H1 (cell line): ENCODE measurements at regions not wholly inside any gene's neighbourhood (a gene's known extent, or its start where the extent isn't known, plus 50 kb on each side); places are given as distances from the start of the nearest gene placed in this dataset.

Source experiments
- CTCF ChIA-PET: fragments of 300-600 bp; sonication (Branson Sonifier 250); formaldehyde crosslinking; loops from one replicate; lab custom pipeline; 2021; ENCODE audit not compliant: partially characterized antibody; lab: Charles Lee
- POLR2A ChIA-PET: fragments of 300-600 bp; sonication (Branson Sonifier 250); formaldehyde crosslinking; loops from one replicate; lab custom pipeline; 2021; ENCODE audit warnings: inconsistent platforms; ENCODE audit not compliant: partially characterized antibody; lab: Charles Lee
- DNase-seq, 2 experiments: peaks; one replicate each; pipeline versions ENCODE4 v3.0.0 to v3.0.0-alpha.2; 2010 to 2022; ENCODE audit warnings: low spot score in 2 of 2, low read depth in 1 of 2, mixed read lengths in 1 of 2
- FAIRE-seq: peaks from 2 replicates; lab custom pipeline; 2011; peaks lifted over from hg19 to GRCh38; lab: Jason Lieb, UNC
- H2AFZ ChIP-seq: 2 replicates; pipeline ENCODE4 v1.8.1; 2012; ENCODE audit warnings: low read length, inconsistent platforms
- H2AK5ac ChIP-seq: 2 replicates; pipeline ENCODE4 v1.6.1; 2013; ENCODE audit warnings: low read depth, low read length
- H2BK120ac ChIP-seq: replicated peaks from 2 replicates; pipeline ENCODE3; 2013; ENCODE audit warnings: low read depth, low read length, inconsistent platforms
- H2BK12ac ChIP-seq: 2 replicates; pipeline ENCODE4 v1.6.1; 2013; ENCODE audit warnings: low read depth, low read length
- H2BK15ac ChIP-seq: 2 replicates; pipeline ENCODE4 v1.6.1; 2013; ENCODE audit warnings: low read length
- H2BK20ac ChIP-seq: 2 replicates; pipeline ENCODE4 v1.6.1; 2013; ENCODE audit warnings: low read length
- H2BK5ac ChIP-seq: 2 replicates; pipeline ENCODE4 v1.6.1; 2013; ENCODE audit warnings: low read depth, low read length
- H3K14ac ChIP-seq: 2 replicates; pipeline ENCODE4 v1.6.1; 2013; ENCODE audit warnings: inconsistent platforms; ENCODE audit not compliant: insufficient read length
- H3K18ac ChIP-seq: 2 replicates; pipeline ENCODE4 v1.6.1; 2013; ENCODE audit warnings: low read length; ENCODE audit errors: extremely low read depth
- H3K23ac ChIP-seq: 2 replicates; pipeline ENCODE4 v1.6.1; 2013; ENCODE audit warnings: inconsistent platforms; ENCODE audit not compliant: insufficient read length
- H3K23me2 ChIP-seq: 2 replicates; pipeline ENCODE4 v1.6.1; 2013; ENCODE audit warnings: low read depth, low read length
- H3K27ac ChIP-seq: 2 replicates; pipeline ENCODE4 v1.6.1; 2011; ENCODE audit warnings: low read depth, low read length, inconsistent platforms
- H3K27me3 ChIP-seq, 4 experiments: replicated peaks in 1 of 4; 1 replicate in 1 of 4; 2 replicates in 3 of 4; pipeline versions ENCODE4 v1.6.1 to v1.8.1; 2011 to 2013; ENCODE audit warnings: low read length in 3 of 4, mild to moderate bottlenecking in 3 of 4, inconsistent platforms in 2 of 4, mixed read lengths in 2 of 4, moderate library complexity in 1 of 4; ENCODE audit not compliant: control insufficient read depth in 3 of 4, insufficient read depth in 3 of 4; ENCODE audit errors: extremely low read depth in 1 of 4
- H3K36me3 ChIP-seq, 4 experiments: 2 replicates each; pipeline versions ENCODE4 v1.6.1 to v1.8.1; 2011 to 2013; ENCODE audit warnings: mild to moderate bottlenecking in 4 of 4, low read length in 3 of 4, moderate library complexity in 2 of 4, control low read depth in 1 of 4, inconsistent platforms in 1 of 4; ENCODE audit not compliant: insufficient read depth in 4 of 4, control insufficient read depth in 2 of 4
- H3K4ac ChIP-seq: replicated peaks from 2 replicates; pipeline ENCODE3; 2013; ENCODE audit warnings: low read length, low read depth, mixed read lengths, inconsistent platforms; ENCODE audit not compliant: insufficient read length
- H3K4me1 ChIP-seq, 4 experiments: replicated peaks in 1 of 4; 1 replicate in 1 of 4; 2 replicates in 3 of 4; pipeline versions ENCODE4 v1.6.1 to v1.8.1; 2011 to 2013; ENCODE audit warnings: low read length in 3 of 4, inconsistent platforms in 2 of 4, mixed read lengths in 1 of 4; ENCODE audit not compliant: insufficient read depth in 4 of 4, control insufficient read depth in 3 of 4
- H3K4me2 ChIP-seq, 2 experiments: 2 replicates each; pipeline versions ENCODE4 v1.6.1 to v1.8.1; 2011 to 2013; ENCODE audit warnings: low read depth in 2 of 2, low read length in 2 of 2, control low read depth in 1 of 2, inconsistent platforms in 1 of 2, mild to moderate bottlenecking in 1 of 2; ENCODE audit not compliant: insufficient read depth in 1 of 2
- H3K4me3 ChIP-seq, 4 experiments: fragments of 200-600, 300-600 bp in 1 of 4; sonication (generic), shearing (Covaris generic), sonication (Bioruptor Twin) in 1 of 4; 2 replicates each; pipeline versions ENCODE4 v1.5.1 to v1.8.1; 2011 to 2016; ENCODE audit warnings: low read length in 4 of 4, low read depth in 3 of 4, control low read depth in 2 of 4, inconsistent platforms in 2 of 4, mild to moderate bottlenecking in 2 of 4, mixed read lengths in 1 of 4, moderate library complexity in 1 of 4; ENCODE audit not compliant: insufficient read depth in 2 of 4; ENCODE audit errors: extremely low read depth in 1 of 4
- H3K56ac ChIP-seq: replicated peaks from 2 replicates; pipeline ENCODE3; 2013; ENCODE audit warnings: low read depth, mild to moderate bottlenecking, mixed read lengths, low read length, inconsistent platforms; ENCODE audit not compliant: insufficient read length
- H3K79me1 ChIP-seq: 2 replicates; pipeline ENCODE4 v1.6.1; 2013; ENCODE audit warnings: low read depth, low read length, control low read depth
- H3K79me2 ChIP-seq, 2 experiments: 2 replicates each; pipeline versions ENCODE4 v1.6.1 to v1.8.1; 2012 to 2013; ENCODE audit warnings: low read length in 2 of 2, mild to moderate bottlenecking in 2 of 2, inconsistent platforms in 1 of 2; ENCODE audit not compliant: insufficient read depth in 2 of 2, control insufficient read depth in 1 of 2
- H3K9ac ChIP-seq, 4 experiments: replicated peaks in 1 of 4; 1 replicate in 1 of 4; 2 replicates in 3 of 4; pipeline versions ENCODE4 v1.6.1 to v1.8.1; 2011 to 2013; ENCODE audit warnings: low read depth in 3 of 4, low read length in 3 of 4, control low read depth in 2 of 4, mild to moderate bottlenecking in 2 of 4, moderate library complexity in 2 of 4, inconsistent platforms in 1 of 4; ENCODE audit errors: extremely low read depth in 1 of 4
- H3K9me3 ChIP-seq, 2 experiments: 2 replicates each; pipeline versions ENCODE4 v1.6.1 to v1.8.1; 2012 to 2013; ENCODE audit warnings: mild to moderate bottlenecking in 2 of 2, moderate library complexity in 2 of 2, control low read depth in 1 of 2, inconsistent platforms in 1 of 2, low read depth in 1 of 2, low read length in 1 of 2, mixed read lengths in 1 of 2; ENCODE audit not compliant: insufficient read depth in 2 of 2
- H4K20me1 ChIP-seq, 2 experiments: replicated peaks in 1 of 2; 2 replicates each; pipeline versions ENCODE3 to v1.8.1; 2011 to 2013; ENCODE audit warnings: inconsistent platforms in 2 of 2, low read length in 2 of 2, mild to moderate bottlenecking in 1 of 2; ENCODE audit not compliant: insufficient read depth in 2 of 2, control insufficient read depth in 1 of 2
- H4K5ac ChIP-seq: 2 replicates; pipeline ENCODE4 v1.6.1; 2013; ENCODE audit warnings: low read length, low read depth, mixed read lengths, inconsistent platforms; ENCODE audit not compliant: insufficient read length
- H4K8ac ChIP-seq: 2 replicates; pipeline ENCODE4 v1.8.0; 2013; ENCODE audit warnings: mild to moderate bottlenecking, moderate library complexity, low read length, inconsistent platforms; ENCODE audit not compliant: insufficient read depth; ENCODE audit errors: extremely low read depth
- H4K91ac ChIP-seq: replicated peaks from 2 replicates; pipeline ENCODE3; 2013; ENCODE audit warnings: low read length, mixed read lengths, inconsistent platforms; ENCODE audit not compliant: insufficient read length
- BACH1 ChIP-seq: IDR thresholded peaks from 2 replicates; pipeline ENCODE4 v1.6.1; 2012; ENCODE audit warnings: low read length, improper control_type of control experiment
- CEBPB ChIP-seq: IDR thresholded peaks from 2 replicates; pipeline ENCODE4 v1.6.1; 2012; ENCODE audit warnings: low read depth, low read length
- FOSL1 ChIP-seq: IDR thresholded peaks from 2 replicates; pipeline ENCODE4 v1.6.1; 2011; ENCODE audit warnings: mild to moderate bottlenecking, low read depth, low read length, moderate library complexity; ENCODE audit not compliant: insufficient read depth
- GTF2F1 ChIP-seq: IDR thresholded peaks from 2 replicates; pipeline ENCODE4 v1.6.1; 2012; ENCODE audit warnings: low read depth, low read length, improper control_type of control experiment, borderline replicate concordance
- POLR2A ChIP-seq, 2 experiments: IDR thresholded peaks; 1 replicate in 1 of 2; 2 replicates in 1 of 2; pipeline ENCODE4 v1.6.1; 2011; ENCODE audit warnings: low read depth in 2 of 2, low read length in 2 of 2, mild to moderate bottlenecking in 2 of 2; ENCODE audit errors: control extremely low read depth in 1 of 2
- SAP30 ChIP-seq: fragments of 300-600 bp; sonication (generic); IDR thresholded peaks from 2 replicates; pipeline ENCODE4 v1.7.1; 2012; ENCODE audit warnings: low read length, moderate library complexity, mild to moderate bottlenecking, inconsistent platforms; ENCODE audit not compliant: insufficient read depth, insufficient replicate concordance
- SIRT6 ChIP-seq: IDR thresholded peaks from one replicate; pipeline ENCODE4 v1.7.1; 2012; ENCODE audit warnings: low read length, inconsistent platforms
- SP1 ChIP-seq: IDR thresholded peaks from 2 replicates; pipeline ENCODE4 v1.6.1; 2011; ENCODE audit warnings: low read depth, low read length
- SP4 ChIP-seq: IDR thresholded peaks from 2 replicates; pipeline ENCODE4 v1.6.1; 2012; ENCODE audit warnings: low read length, inconsistent platforms
- SUZ12 ChIP-seq: fragments of 200-600 bp; sonication (generic); IDR thresholded peaks from 2 replicates; pipeline ENCODE4 v1.6.1; 2012; ENCODE audit warnings: mild to moderate bottlenecking, inconsistent platforms, low read length, moderate library complexity, mixed read lengths
- TCF12 ChIP-seq: IDR thresholded peaks from 2 replicates; pipeline ENCODE4 v1.6.1; 2011; ENCODE audit warnings: low read depth, mild to moderate bottlenecking, low read length
- ZNF274 ChIP-seq: IDR thresholded peaks from 2 replicates; pipeline ENCODE4 v1.7.0; 2012; ENCODE audit warnings: low read length, borderline replicate concordance; ENCODE audit errors: extremely low read depth
- WGBS, 2 experiments: shearing (Covaris generic) in 1 of 2; methylation state at CpG; one replicate each; pipeline versions ENCODE4 v1.1.6 to v1.1.7; 2013 to 2015; ENCODE audit warnings: low lambda C conversion rate in 2 of 2, mixed read lengths in 2 of 2, inconsistent platforms in 1 of 2, low coverage in 1 of 2, missing lambda C conversion rate in 1 of 2; ENCODE audit not compliant: insufficient replicate concordance in 2 of 2, insufficient coverage in 1 of 2, insufficient read length in 1 of 2; ENCODE audit errors: extremely low coverage in 1 of 2, missing lambda C conversion rate in 1 of 2; 5-methylcytosine and 5-hydroxymethylcytosine counted together
- TF ChIP-seq, protein P1 (sequence below): IDR thresholded peaks from 2 replicates; pipeline ENCODE4 v1.6.1; 2012; ENCODE audit warnings: inconsistent platforms
- TF ChIP-seq, protein P2 (sequence below), 3 experiments: IDR thresholded peaks; 1 replicate in 2 of 3; 2 replicates in 1 of 3; pipeline versions ENCODE4 v1.5.1 to v1.6.1; 2011; ENCODE audit warnings: low read length in 3 of 3, mild to moderate bottlenecking in 3 of 3, inconsistent platforms in 2 of 3, low read depth in 1 of 3, moderate library complexity in 1 of 3; ENCODE audit not compliant: insufficient read depth in 1 of 3; ENCODE audit errors: control extremely low read depth in 1 of 3

DNA sequence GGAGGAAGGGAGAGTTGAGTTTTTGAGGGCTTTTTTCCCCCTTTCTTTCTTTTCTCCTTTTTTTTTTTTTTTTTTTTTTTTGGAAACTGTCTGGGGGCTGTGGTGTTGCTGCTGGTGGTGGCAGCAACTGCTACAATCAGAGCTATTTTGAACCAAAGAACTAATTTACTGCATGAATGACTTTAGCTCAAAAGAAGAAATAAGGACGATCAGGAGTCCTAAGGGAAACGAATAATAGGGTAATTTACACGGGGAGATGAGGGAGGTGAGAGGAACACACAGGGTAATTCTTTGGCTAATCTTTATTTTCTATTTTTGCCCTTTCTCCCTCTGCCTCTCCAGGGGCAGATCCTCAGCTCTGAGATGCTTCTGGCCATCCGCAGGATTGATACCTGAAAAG is 119.8 kb downstream of the TMEM132E start:
- POLR2A ChIA-PET: no interaction called here
- H3K4ac ChIP-seq: no peak overlapping the region
- no peak for FAIRE-seq
- H3K36me3 ChIP-seq: no peaks in the 10 kb centered on the region
- no peaks in the 10 kb centered on the region for H3K27me3 ChIP-seq
- no peak overlapping the region for H2AFZ ChIP-seq
- H3K4me2 ChIP-seq: no peak overlapping the region
- no peaks in the 10 kb centered on the region for H3K9me3 ChIP-seq
- H3K23me2 ChIP-seq: no peaks in the 10 kb centered on the region
- no peak for DNase-seq
- no peak overlapping the region for H3K27ac ChIP-seq
- H3K4me3 ChIP-seq: no peak overlapping the region
- H4K91ac ChIP-seq: no peak overlapping the region
- H3K9ac ChIP-seq: no peak overlapping the region
- H3K79me1 ChIP-seq: no peaks in the 10 kb centered on the region
- H2BK12ac ChIP-seq: no peak overlapping the region
- H3K14ac ChIP-seq: no peak overlapping the region
- H2BK5ac ChIP-seq: no peak overlapping the region
- no peak overlapping the region for H4K8ac ChIP-seq
- H2AK5ac ChIP-seq: no peak overlapping the region
- 65% methylated on average over 3 of the region's 4 CpGs; no CpG with 5 or more reads in 1 of the 2 experiments for WGBS, 2 experiments
- CTCF ChIA-PET: interaction anchor here (0.9 to 1.2 kb wide), 2 partner anchors 27 to 121 kb away, joined by 3 read pairs; no protein-coding TSS in a partner anchor
- H4K5ac ChIP-seq: no peak overlapping the region
- H2BK120ac ChIP-seq: no peak overlapping the region
- H2BK20ac ChIP-seq: no peak overlapping the region
- peaks cover 0 to 2% of the 10 kb centered on the region in 2 experiments for H4K20me1 ChIP-seq
- no peaks in the 10 kb centered on the region for H3K4me1 ChIP-seq
- H3K18ac ChIP-seq: no peak overlapping the region
- no peak overlapping the region for H2BK15ac ChIP-seq
- no peak overlapping the region for H3K23ac ChIP-seq
- no peaks in the 10 kb centered on the region for H3K79me2 ChIP-seq
- H3K56ac ChIP-seq: no peak overlapping the region
- TF ChIP-seq BACH1 (no peak), CEBPB (no peak), GTF2F1 (no peak), SIRT6 (no peak), TCF12 (no peak), SP1 (no peak), SUZ12 (no peak), SP4 (no peak), ZNF274 (no peak), SAP30 (no peak), FOSL1 (no peak), POLR2A (IDR thresholded peaks at IDR 0.05; ENCODE audit: control extremely low read depth in 1 of 2, low read depth in 2 of 2, low read length in 2 of 2) (no peak)
- TF ChIP-seq, protein P1, sequence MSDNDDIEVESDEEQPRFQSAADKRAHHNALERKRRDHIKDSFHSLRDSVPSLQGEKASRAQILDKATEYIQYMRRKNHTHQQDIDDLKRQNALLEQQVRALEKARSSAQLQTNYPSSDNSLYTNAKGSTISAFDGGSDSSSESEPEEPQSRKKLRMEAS: no peak
- TF ChIP-seq, protein P2, sequence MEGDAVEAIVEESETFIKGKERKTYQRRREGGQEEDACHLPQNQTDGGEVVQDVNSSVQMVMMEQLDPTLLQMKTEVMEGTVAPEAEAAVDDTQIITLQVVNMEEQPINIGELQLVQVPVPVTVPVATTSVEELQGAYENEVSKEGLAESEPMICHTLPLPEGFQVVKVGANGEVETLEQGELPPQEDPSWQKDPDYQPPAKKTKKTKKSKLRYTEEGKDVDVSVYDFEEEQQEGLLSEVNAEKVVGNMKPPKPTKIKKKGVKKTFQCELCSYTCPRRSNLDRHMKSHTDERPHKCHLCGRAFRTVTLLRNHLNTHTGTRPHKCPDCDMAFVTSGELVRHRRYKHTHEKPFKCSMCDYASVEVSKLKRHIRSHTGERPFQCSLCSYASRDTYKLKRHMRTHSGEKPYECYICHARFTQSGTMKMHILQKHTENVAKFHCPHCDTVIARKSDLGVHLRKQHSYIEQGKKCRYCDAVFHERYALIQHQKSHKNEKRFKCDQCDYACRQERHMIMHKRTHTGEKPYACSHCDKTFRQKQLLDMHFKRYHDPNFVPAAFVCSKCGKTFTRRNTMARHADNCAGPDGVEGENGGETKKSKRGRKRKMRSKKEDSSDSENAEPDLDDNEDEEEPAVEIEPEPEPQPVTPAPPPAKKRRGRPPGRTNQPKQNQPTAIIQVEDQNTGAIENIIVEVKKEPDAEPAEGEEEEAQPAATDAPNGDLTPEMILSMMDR (IDR thresholded peaks at IDR 0.05; ENCODE audit: control extremely low read depth in 1 of 3, insufficient read depth in 1 of 3, low read depth in 1 of 3, low read length in 3 of 3): no peak
